SK-N-SH (cell line): ENCODE measurements at regions not wholly inside any gene's neighbourhood (a gene's known extent, or its start where the extent isn't known, plus 50 kb on each side); places are given as distances from the start of the nearest gene placed in this dataset.

Source experiments
- CTCF ChIA-PET: fragments of 300-600, 350-600 bp; formaldehyde crosslinking; extraction: SDS; loops from one replicate; lab custom pipeline; 2021; lab: Yijun Ruan, JAX
- POLR2A ChIA-PET: fragments of 350-600 bp; sonication (Branson Sonifier 250); formaldehyde crosslinking; extraction: SDS; loops from one replicate; lab custom pipeline; 2020; ENCODE audit warnings: antibody characterized with exemption, inconsistent platforms; lab: Yijun Ruan, JAX
- DNase-seq: peaks from one replicate; pipeline ENCODE4 v3.0.0; 2012
- H2AFZ ChIP-seq: fragments of 200-600 bp; sonication (generic); 2 replicates; pipeline ENCODE4 v1.8.1; 2016; ENCODE audit warnings: antibody characterized with exemption, mild to moderate bottlenecking, low read depth
- H3F3A ChIP-seq: fragments of 200-600 bp; sonication (generic); replicated peaks from 2 replicates; pipeline ENCODE3; 2016; ENCODE audit warnings: antibody characterized with exemption, mild to moderate bottlenecking; ENCODE audit not compliant: insufficient read depth
- H3K27ac ChIP-seq, 2 experiments: fragments of 200-500 bp in 1 of 2; fragments of 200-600 bp in 1 of 2; sonication (Bioruptor generic) in 1 of 2; sonication (generic), shearing (Covaris generic) in 1 of 2; 2 replicates each; pipeline versions ENCODE4 v1.5.1 to v1.6.1; 2014 to 2016; ENCODE audit warnings: low read depth in 2 of 2, inconsistent platforms in 1 of 2, low read length in 1 of 2, mild to moderate bottlenecking in 1 of 2, mixed read lengths in 1 of 2
- H3K27me3 ChIP-seq: fragments of 200-600 bp; sonication (generic), shearing (Covaris generic); 2 replicates; pipeline ENCODE4 v1.6.1; 2016; ENCODE audit warnings: mixed run types; ENCODE audit not compliant: insufficient read depth
- H3K36me3 ChIP-seq, 2 experiments: fragments of 200-500 bp in 1 of 2; fragments of 200-600 bp in 1 of 2; sonication (Bioruptor generic) in 1 of 2; sonication (generic) in 1 of 2; replicated peaks in 1 of 2; 2 replicates each; pipeline versions ENCODE3 to v1.5.1; 2014 to 2016; ENCODE audit warnings: low read length in 1 of 2, mild to moderate bottlenecking in 1 of 2; ENCODE audit not compliant: insufficient read depth in 2 of 2, control insufficient read depth in 1 of 2
- H3K4me1 ChIP-seq, 2 experiments: fragments of 200-500 bp in 1 of 2; fragments of 200-600 bp in 1 of 2; sonication (Bioruptor generic) in 1 of 2; sonication (generic), shearing (Covaris generic) in 1 of 2; 2 replicates each; pipeline versions ENCODE4 v1.5.1 to v1.6.1; 2014 to 2016; ENCODE audit warnings: low read depth in 1 of 2, low read length in 1 of 2, mixed run types in 1 of 2; ENCODE audit not compliant: insufficient read depth in 2 of 2, control insufficient read depth in 1 of 2
- H3K4me2 ChIP-seq: fragments of 200-600 bp; sonication (generic), shearing (Covaris generic); 2 replicates; pipeline ENCODE4 v1.6.1; 2017; ENCODE audit warnings: mixed run types
- H3K4me3 ChIP-seq, 2 experiments: fragments of 200-500 bp in 1 of 2; fragments of 200-600 bp in 1 of 2; sonication (Bioruptor generic) in 1 of 2; sonication (generic), shearing (Covaris generic) in 1 of 2; 2 replicates each; pipeline versions ENCODE4 v1.5.1 to v1.8.1; 2014 to 2016; ENCODE audit warnings: low read depth in 2 of 2, inconsistent platforms in 1 of 2, low read length in 1 of 2, mild to moderate bottlenecking in 1 of 2, mixed read lengths in 1 of 2, moderate library complexity in 1 of 2
- H3K79me2 ChIP-seq: fragments of 200-600 bp; sonication (generic); 2 replicates; pipeline ENCODE4 v1.8.1; 2017; ENCODE audit warnings: mild to moderate bottlenecking; ENCODE audit not compliant: insufficient read depth
- H3K9ac ChIP-seq: fragments of 200-600 bp; sonication (generic); 2 replicates; pipeline ENCODE4 v1.6.1; 2017; ENCODE audit warnings: mixed run types
- H3K9me2 ChIP-seq: fragments of 200-600 bp; sonication (generic); 2 replicates; pipeline ENCODE4 v1.6.1; 2017; ENCODE audit warnings: mixed run types
- H3K9me3 ChIP-seq: fragments of 200-600 bp; sonication (generic); 2 replicates; pipeline ENCODE4 v1.6.1; 2017; ENCODE audit warnings: mixed run types, mild to moderate bottlenecking, moderate library complexity
- H4K20me1 ChIP-seq: fragments of 200-600 bp; sonication (generic); 2 replicates; pipeline ENCODE4 v1.6.1; 2017; ENCODE audit warnings: mild to moderate bottlenecking, mixed run types; ENCODE audit not compliant: insufficient read depth
- EP300 ChIP-seq, 2 experiments: IDR thresholded peaks; 2 replicates each; pipeline versions ENCODE4 v1.4.0 to v1.6.1; 2012; ENCODE audit warnings: borderline replicate concordance in 1 of 2, low read depth in 1 of 2, low read length in 1 of 2
- EZH2phosphoT487 ChIP-seq: fragments of 200-600 bp; sonication (generic); IDR thresholded peaks from 2 replicates; pipeline ENCODE4 v1.6.1; 2017; ENCODE audit warnings: low read depth, mixed run types, mild to moderate bottlenecking, antibody characterized with exemption, moderate library complexity, borderline replicate concordance
- FOXJ3 ChIP-seq: sonication (generic); formaldehyde crosslinking; IDR thresholded peaks from 2 replicates; pipeline ENCODE4 v1.5.1; 2020; ENCODE audit warnings: mild to moderate bottlenecking, missing genetic modification reagents
- FOXM1 ChIP-seq: IDR thresholded peaks from 2 replicates; pipeline ENCODE4 v1.4.0; 2012; ENCODE audit warnings: low read depth, mild to moderate bottlenecking
- MEF2A ChIP-seq: IDR thresholded peaks from 2 replicates; pipeline ENCODE4 v1.4.0; 2012; ENCODE audit warnings: low read depth, borderline replicate concordance
- MXI1 ChIP-seq: IDR thresholded peaks from 2 replicates; pipeline ENCODE4 v1.6.1; 2012; ENCODE audit warnings: mild to moderate bottlenecking, low read depth, low read length, improper control_type of control experiment
- RAD21 ChIP-seq: IDR thresholded peaks from 2 replicates; pipeline ENCODE4 v1.6.1; 2012; ENCODE audit warnings: mild to moderate bottlenecking, low read length
- RCOR1 ChIP-seq: fragments of 150-350 bp; IDR thresholded peaks from 2 replicates; pipeline ENCODE4 v1.6.1; 2017; ENCODE audit warnings: antibody characterized with exemption, low read length
- RXRA ChIP-seq: IDR thresholded peaks from 2 replicates; pipeline ENCODE4 v1.4.0; 2012; ENCODE audit warnings: low read depth, mild to moderate bottlenecking, borderline replicate concordance
- SIN3A ChIP-seq: IDR thresholded peaks from 2 replicates; pipeline ENCODE4 v1.6.1; 2012; ENCODE audit warnings: low read depth, mild to moderate bottlenecking, low read length, moderate library complexity, borderline replicate concordance
- SMC3 ChIP-seq: IDR thresholded peaks from 2 replicates; pipeline ENCODE4 v1.6.1; 2012; ENCODE audit warnings: low read depth, low read length, improper control_type of control experiment
- TAF1 ChIP-seq: IDR thresholded peaks from 2 replicates; pipeline ENCODE4 v1.6.1; 2012; ENCODE audit warnings: low read depth, mild to moderate bottlenecking, low read length, moderate library complexity, borderline replicate concordance
- TCF12 ChIP-seq: IDR thresholded peaks from 2 replicates; pipeline ENCODE4 v1.4.0; 2012
- YY1 ChIP-seq: IDR thresholded peaks from 2 replicates; pipeline ENCODE4 v1.4.0; 2012; ENCODE audit warnings: low read depth, mild to moderate bottlenecking
- WGBS: methylation state at CpG from one replicate; pipeline ENCODE4 v1.1.6; 2017; ENCODE audit warnings: low lambda C conversion rate; 5-methylcytosine and 5-hydroxymethylcytosine counted together
- TF ChIP-seq, protein P1 (sequence below): fragments of 150-350 bp; IDR thresholded peaks from 2 replicates; pipeline ENCODE4 v1.6.1; 2016; ENCODE audit warnings: mild to moderate bottlenecking, low read depth, low read length
- TF ChIP-seq, protein P2 (sequence below): IDR thresholded peaks from 2 replicates; pipeline ENCODE4 v1.6.1; 2012; ENCODE audit warnings: mild to moderate bottlenecking, low read depth, low read length, moderate library complexity
- TF ChIP-seq, protein P3 (sequence below): IDR thresholded peaks from 2 replicates; pipeline ENCODE4 v1.4.0; 2012; ENCODE audit warnings: low read depth
- TF ChIP-seq, protein P4 (sequence below): fragments of 150-350 bp; IDR thresholded peaks from 2 replicates; pipeline ENCODE4 v1.6.1; 2017; ENCODE audit warnings: antibody characterized with exemption, low read length, low read depth, borderline replicate concordance
- TF ChIP-seq, protein P5 (sequence below): IDR thresholded peaks from 2 replicates; pipeline ENCODE4; 2012

DNA sequence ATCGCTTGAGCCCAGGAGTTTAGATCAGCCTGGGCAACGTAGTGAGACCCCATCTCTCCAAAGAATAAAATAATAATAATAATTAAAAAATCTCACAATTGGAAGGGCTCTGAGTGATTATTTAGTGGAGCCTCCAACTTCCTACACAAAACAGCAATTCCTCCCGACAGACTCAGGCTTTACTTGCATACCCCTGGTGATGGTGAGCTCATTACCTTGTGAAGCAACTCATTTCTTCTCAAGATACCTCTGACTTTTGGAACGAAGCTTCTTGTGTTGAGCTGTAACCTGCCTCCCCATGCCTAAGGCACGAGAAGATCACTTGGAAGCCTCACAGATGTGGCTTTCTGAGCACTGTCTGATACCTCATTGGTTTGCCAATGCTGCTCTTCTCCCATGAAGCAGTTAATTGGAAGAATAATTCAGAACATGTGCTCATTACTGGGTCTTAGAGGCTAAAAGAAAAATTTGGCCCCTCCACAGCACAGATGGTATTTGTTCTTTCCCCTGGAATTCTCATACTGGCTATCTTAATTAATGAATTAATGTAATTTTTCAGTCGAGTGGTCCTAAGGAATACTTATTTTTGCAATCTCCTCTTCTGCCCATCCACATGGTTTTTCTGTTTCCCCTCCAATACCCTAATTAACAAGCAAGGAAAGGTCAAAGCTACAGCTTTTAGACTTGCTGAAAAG lies 769.0 kb downstream of the TYW1 start:
- TF ChIP-seq MXI1 (no peak), SMC3 (no peak), RCOR1 (no peak), RXRA (no peak), FOXM1 (no peak), EP300 (IDR thresholded peaks at IDR 0.05; ENCODE audit: borderline replicate concordance in 1 of 2, low read depth in 1 of 2, low read length in 1 of 2) (no peak), FOXJ3 (CRISPR knock-in tag) (no peak), TAF1 (no peak), MEF2A (no peak), SIN3A (no peak), TCF12 (no peak), RAD21 (no peak), EZH2phosphoT487 (no peak), YY1 (no peak)
- TF ChIP-seq, protein P1, sequence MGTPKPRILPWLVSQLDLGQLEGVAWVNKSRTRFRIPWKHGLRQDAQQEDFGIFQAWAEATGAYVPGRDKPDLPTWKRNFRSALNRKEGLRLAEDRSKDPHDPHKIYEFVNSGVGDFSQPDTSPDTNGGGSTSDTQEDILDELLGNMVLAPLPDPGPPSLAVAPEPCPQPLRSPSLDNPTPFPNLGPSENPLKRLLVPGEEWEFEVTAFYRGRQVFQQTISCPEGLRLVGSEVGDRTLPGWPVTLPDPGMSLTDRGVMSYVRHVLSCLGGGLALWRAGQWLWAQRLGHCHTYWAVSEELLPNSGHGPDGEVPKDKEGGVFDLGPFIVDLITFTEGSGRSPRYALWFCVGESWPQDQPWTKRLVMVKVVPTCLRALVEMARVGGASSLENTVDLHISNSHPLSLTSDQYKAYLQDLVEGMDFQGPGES: no peak
- TF ChIP-seq, protein P2, sequence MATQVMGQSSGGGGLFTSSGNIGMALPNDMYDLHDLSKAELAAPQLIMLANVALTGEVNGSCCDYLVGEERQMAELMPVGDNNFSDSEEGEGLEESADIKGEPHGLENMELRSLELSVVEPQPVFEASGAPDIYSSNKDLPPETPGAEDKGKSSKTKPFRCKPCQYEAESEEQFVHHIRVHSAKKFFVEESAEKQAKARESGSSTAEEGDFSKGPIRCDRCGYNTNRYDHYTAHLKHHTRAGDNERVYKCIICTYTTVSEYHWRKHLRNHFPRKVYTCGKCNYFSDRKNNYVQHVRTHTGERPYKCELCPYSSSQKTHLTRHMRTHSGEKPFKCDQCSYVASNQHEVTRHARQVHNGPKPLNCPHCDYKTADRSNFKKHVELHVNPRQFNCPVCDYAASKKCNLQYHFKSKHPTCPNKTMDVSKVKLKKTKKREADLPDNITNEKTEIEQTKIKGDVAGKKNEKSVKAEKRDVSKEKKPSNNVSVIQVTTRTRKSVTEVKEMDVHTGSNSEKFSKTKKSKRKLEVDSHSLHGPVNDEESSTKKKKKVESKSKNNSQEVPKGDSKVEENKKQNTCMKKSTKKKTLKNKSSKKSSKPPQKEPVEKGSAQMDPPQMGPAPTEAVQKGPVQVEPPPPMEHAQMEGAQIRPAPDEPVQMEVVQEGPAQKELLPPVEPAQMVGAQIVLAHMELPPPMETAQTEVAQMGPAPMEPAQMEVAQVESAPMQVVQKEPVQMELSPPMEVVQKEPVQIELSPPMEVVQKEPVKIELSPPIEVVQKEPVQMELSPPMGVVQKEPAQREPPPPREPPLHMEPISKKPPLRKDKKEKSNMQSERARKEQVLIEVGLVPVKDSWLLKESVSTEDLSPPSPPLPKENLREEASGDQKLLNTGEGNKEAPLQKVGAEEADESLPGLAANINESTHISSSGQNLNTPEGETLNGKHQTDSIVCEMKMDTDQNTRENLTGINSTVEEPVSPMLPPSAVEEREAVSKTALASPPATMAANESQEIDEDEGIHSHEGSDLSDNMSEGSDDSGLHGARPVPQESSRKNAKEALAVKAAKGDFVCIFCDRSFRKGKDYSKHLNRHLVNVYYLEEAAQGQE: no peak
- TF ChIP-seq, protein P3, sequence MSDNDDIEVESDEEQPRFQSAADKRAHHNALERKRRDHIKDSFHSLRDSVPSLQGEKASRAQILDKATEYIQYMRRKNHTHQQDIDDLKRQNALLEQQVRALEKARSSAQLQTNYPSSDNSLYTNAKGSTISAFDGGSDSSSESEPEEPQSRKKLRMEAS: no peak
- TF ChIP-seq, protein P4, sequence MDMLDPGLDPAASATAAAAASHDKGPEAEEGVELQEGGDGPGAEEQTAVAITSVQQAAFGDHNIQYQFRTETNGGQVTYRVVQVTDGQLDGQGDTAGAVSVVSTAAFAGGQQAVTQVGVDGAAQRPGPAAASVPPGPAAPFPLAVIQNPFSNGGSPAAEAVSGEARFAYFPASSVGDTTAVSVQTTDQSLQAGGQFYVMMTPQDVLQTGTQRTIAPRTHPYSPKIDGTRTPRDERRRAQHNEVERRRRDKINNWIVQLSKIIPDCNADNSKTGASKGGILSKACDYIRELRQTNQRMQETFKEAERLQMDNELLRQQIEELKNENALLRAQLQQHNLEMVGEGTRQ: no peak
- TF ChIP-seq, protein P5, sequence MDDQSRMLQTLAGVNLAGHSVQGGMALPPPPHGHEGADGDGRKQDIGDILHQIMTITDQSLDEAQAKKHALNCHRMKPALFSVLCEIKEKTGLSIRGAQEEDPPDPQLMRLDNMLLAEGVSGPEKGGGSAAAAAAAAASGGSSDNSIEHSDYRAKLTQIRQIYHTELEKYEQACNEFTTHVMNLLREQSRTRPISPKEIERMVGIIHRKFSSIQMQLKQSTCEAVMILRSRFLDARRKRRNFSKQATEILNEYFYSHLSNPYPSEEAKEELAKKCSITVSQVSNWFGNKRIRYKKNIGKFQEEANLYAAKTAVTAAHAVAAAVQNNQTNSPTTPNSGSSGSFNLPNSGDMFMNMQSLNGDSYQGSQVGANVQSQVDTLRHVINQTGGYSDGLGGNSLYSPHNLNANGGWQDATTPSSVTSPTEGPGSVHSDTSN: no peak
- H3K27ac ChIP-seq: no peak overlapping the region
- H2AFZ ChIP-seq: no peak overlapping the region
- no peak for DNase-seq
- no peaks in the 10 kb centered on the region for H3K36me3 ChIP-seq
- H3K9ac ChIP-seq: no peak overlapping the region
- no peaks in the 10 kb centered on the region for H3K9me2 ChIP-seq
- 22% methylated on average over 6 of the region's 6 CpGs for WGBS
- H3K79me2 ChIP-seq: no peaks in the 10 kb centered on the region
- no peaks in the 10 kb centered on the region for H3F3A ChIP-seq
- H3K4me3 ChIP-seq: no peak overlapping the region
- no peaks in the 10 kb centered on the region; the same call in 1 of the 2 replicates for H3K9me3 ChIP-seq
- CTCF ChIA-PET: no interaction called here
- no peaks in the 10 kb centered on the region for H4K20me1 ChIP-seq
- no peaks in the 10 kb centered on the region for H3K4me1 ChIP-seq
- POLR2A ChIA-PET: no interaction called here
- H3K27me3 ChIP-seq: no peaks in the 10 kb centered on the region
- H3K4me2 ChIP-seq: no peak overlapping the region
